ENCODE measurements at regions not wholly inside any gene's neighbourhood (a gene's known extent, or its start where the extent isn't known, plus 50 kb on each side); places are given as distances from the start of the nearest gene placed in this dataset.

DNA sequence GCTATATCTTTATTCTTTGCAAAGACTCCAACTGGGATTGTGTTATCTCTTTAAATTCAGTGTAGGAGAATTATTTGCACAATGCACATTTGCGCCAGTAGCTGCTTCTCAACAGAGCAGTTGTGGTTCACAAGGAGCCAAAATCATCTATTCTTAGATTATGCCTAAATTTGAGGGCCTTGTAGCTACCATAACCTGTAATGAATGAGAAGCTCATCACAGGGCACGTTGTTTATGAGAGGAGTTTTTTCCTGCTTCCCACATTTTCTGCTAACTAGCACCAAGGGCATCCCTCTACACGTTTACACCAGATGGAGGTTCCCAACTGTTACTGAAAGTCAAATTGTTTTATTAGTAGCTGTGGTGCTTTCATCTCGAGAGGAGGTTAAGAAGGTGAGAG is 322.4 kb downstream of the TMEM161B start:
- Mint-ChIP-seq H3K4me3 (no peak overlapping the region), H3K27ac (no peak overlapping the region), H3K27me3 (no peaks in the 10 kb centered on the region), H3K9me3 (peaks cover 0 to 3% (median 0%) of the 10 kb centered on the region in 7 donors), H3K4me1 (no peaks in the 10 kb centered on the region), H3K36me3 (no peaks in the 10 kb centered on the region)
- ATAC-seq (ENCODE audit: low read depth in 2 of 2) (no peak), DNase-seq (no peak)
- Histone ChIP-seq H3K27me3 (ENCODE audit: control insufficient read depth, insufficient read depth, low read length) (no peaks in the 10 kb centered on the region), H3K4me3 (ENCODE audit: low read depth, low read length) (no peak overlapping the region), H3K9me3 (ENCODE audit: control insufficient read depth in 2 of 2, low read length in 2 of 2) (no peaks in the 10 kb centered on the region), H3K36me3 (ENCODE audit: control insufficient read depth, insufficient read depth, low read length) (no peaks in the 10 kb centered on the region), H3K27ac (ENCODE audit: insufficient read depth, low read length, poor library complexity, severe bottlenecking) (no peak overlapping the region), H3K4me1 (ENCODE audit: control insufficient read depth, insufficient read depth, low read length, poor library complexity, severe bottlenecking) (no peaks in the 10 kb centered on the region)

DNA sequence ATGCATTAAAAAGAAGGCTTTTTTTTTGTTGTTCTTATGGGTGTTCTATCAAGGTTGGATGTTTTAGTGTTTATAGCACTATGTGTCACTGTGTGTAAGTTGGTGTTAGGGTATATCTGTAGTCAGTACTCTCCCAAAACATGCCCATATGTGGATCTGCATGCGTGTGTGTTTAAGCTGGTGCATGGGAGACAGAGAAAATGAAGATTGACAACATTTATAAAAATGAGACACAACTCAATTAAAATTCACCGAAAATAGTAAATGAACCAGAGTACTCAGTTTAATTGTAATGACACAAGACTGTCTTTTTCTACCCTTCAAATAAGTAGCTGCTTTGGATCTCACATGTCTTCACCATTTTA is 323.4 kb downstream of the TMEM161B start:
- no peaks in the 10 kb centered on the region for H3K36me3 ChIP-seq (ENCODE audit: control insufficient read depth, insufficient read depth, low read length)
- no peaks in the 10 kb centered on the region for H3K27me3 ChIP-seq (ENCODE audit: control insufficient read depth, insufficient read depth, low read length)
- H3K27me3 Mint-ChIP-seq = no peaks in the 10 kb centered on the region
- ATAC-seq (ENCODE audit: low read depth in 2 of 2) = no peak
- H3K27ac ChIP-seq (ENCODE audit: insufficient read depth, low read length, poor library complexity, severe bottlenecking) = no peak overlapping the region
- no peaks in the 10 kb centered on the region for H3K9me3 ChIP-seq (ENCODE audit: control insufficient read depth in 2 of 2, low read length in 2 of 2)
- no peak overlapping the region for H3K4me3 ChIP-seq (ENCODE audit: low read depth, low read length)
- H3K9me3 Mint-ChIP-seq = peaks cover 0 to 4% (median 2%) of the 10 kb centered on the region in 7 donors
- H3K4me1 ChIP-seq (ENCODE audit: control insufficient read depth, insufficient read depth, low read length, poor library complexity, severe bottlenecking) = no peaks in the 10 kb centered on the region
- no peak for DNase-seq
- no peak overlapping the region for H3K27ac Mint-ChIP-seq
- no peak overlapping the region for H3K4me3 Mint-ChIP-seq
- no peaks in the 10 kb centered on the region for H3K4me1 Mint-ChIP-seq
- no peaks in the 10 kb centered on the region for H3K36me3 Mint-ChIP-seq

DNA sequence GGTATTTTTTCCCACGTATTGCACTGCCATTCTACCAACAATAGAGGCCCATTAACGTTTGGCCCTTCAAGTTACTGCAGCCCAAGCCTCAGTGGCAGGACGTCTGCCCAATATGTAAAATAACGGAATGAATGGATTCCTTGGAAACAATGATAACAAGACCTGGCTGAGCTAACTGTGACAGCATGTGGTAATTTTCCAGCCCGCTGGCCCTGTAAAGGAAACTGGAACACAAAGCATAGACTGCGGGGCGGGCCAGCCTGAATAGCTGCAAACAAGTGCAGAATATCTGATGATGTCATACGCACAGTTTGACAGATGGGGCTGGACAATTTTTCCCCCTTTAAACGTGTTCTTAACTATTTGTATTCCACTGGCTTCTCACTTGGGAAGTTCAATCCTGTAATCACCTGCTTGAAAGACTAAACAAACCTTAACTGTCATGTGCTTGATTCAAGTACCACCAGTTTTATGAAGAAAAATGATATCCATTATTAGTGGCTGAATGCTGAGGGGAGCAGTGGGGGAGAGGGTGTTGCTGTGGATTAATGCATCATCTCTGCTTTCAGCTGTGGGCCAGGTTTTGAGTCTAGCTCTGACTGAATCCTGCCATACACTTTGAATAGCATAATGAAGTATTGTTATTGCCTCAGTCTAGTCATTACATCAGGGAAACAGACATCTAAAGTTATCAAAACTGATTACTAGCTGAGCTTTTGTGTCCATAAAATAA is 323.9 kb downstream of the TMEM161B start:
- no peaks in the 10 kb centered on the region for H3K27me3 ChIP-seq (ENCODE audit: control insufficient read depth, insufficient read depth, low read length)
- no peak overlapping the region for H3K4me3 Mint-ChIP-seq
- no peak for ATAC-seq (ENCODE audit: low read depth in 2 of 2)
- H3K27ac Mint-ChIP-seq = no peak overlapping the region
- H3K9me3 Mint-ChIP-seq = peaks cover 0 to 5% (median 2%) of the 10 kb centered on the region in 7 donors
- H3K27me3 Mint-ChIP-seq = no peaks in the 10 kb centered on the region
- no peaks in the 10 kb centered on the region for H3K4me1 Mint-ChIP-seq
- DNase-seq = no peak
- H3K4me1 ChIP-seq (ENCODE audit: control insufficient read depth, insufficient read depth, low read length, poor library complexity, severe bottlenecking) = no peaks in the 10 kb centered on the region
- no peaks in the 10 kb centered on the region for H3K36me3 Mint-ChIP-seq
- no peak overlapping the region for H3K4me3 ChIP-seq (ENCODE audit: low read depth, low read length)
- no peaks in the 10 kb centered on the region for H3K9me3 ChIP-seq (ENCODE audit: control insufficient read depth in 2 of 2, low read length in 2 of 2)
- H3K27ac ChIP-seq (ENCODE audit: insufficient read depth, low read length, poor library complexity, severe bottlenecking) = no peak overlapping the region
- H3K36me3 ChIP-seq (ENCODE audit: control insufficient read depth, insufficient read depth, low read length) = no peaks in the 10 kb centered on the region

DNA sequence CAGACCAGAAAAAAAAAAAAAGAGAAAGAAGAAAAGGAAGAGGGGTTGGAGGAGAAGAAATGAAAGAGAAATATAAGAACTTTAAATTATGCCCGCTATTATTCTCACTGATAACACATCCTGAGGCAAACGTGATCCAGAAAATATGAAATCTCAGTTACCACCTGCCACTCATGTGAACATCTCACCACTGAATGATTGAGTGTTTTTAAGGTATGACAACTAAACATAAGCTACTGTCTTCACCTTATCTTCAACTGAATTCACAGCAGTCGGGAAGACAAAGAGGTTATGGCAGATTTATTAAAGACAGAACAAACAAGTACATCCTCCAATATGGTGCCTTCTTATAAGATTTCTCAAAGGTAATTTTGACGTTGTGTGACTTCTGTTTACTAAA is 327.9 kb downstream of the TMEM161B start:
- no peaks in the 10 kb centered on the region for H3K27me3 ChIP-seq (ENCODE audit: control insufficient read depth, insufficient read depth, low read length)
- Mint-ChIP-seq H3K9me3 (peaks cover 0 to 9% (median 2%) of the 10 kb centered on the region in 7 donors), H3K36me3 (no peaks in the 10 kb centered on the region), H3K4me3 (no peak overlapping the region), H3K27me3 (peaks cover 4% of the 10 kb centered on the region), H3K27ac (no peak overlapping the region), H3K4me1 (no peaks in the 10 kb centered on the region)
- ATAC-seq (ENCODE audit: low read depth in 2 of 2) (no peak), DNase-seq (no peak)
- no peaks in the 10 kb centered on the region for H3K36me3 ChIP-seq (ENCODE audit: control insufficient read depth, insufficient read depth, low read length)
- H3K4me1 ChIP-seq (ENCODE audit: control insufficient read depth, insufficient read depth, low read length, poor library complexity, severe bottlenecking) = no peaks in the 10 kb centered on the region
- H3K27ac ChIP-seq (ENCODE audit: insufficient read depth, low read length, poor library complexity, severe bottlenecking) = no peak overlapping the region
- no peak overlapping the region for H3K4me3 ChIP-seq (ENCODE audit: low read depth, low read length)
- no peaks in the 10 kb centered on the region for H3K9me3 ChIP-seq (ENCODE audit: control insufficient read depth in 2 of 2, low read length in 2 of 2)

DNA sequence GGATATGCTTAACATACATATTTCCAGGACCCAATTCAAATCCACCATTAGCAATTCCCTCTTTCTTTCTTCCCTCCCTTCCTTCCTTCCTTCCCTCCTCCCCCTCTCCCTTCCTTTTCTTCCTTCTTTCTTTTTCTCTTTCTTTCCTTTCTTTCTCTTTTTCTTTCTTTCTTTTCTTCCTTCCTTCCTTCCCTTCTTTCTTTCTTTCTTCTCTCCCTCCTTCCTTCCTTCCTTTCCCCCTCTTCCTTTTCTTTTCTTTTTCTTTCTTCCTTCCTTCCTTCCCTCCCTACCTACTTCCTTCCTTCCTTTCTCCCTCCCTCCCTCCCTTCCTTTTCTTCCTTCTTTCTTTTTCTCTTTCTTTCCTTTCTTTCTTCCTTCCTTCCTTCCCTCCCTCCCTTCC is 332.0 kb downstream of the TMEM161B start:
- Mint-ChIP-seq H3K9me3 (peaks cover 0 to 13% (median 2%) of the 10 kb centered on the region in 7 donors), H3K27ac (no peak overlapping the region), H3K27me3 (peaks cover 4% of the 10 kb centered on the region), H3K36me3 (no peaks in the 10 kb centered on the region), H3K4me1 (no peaks in the 10 kb centered on the region), H3K4me3 (no peak overlapping the region)
- H3K4me3 ChIP-seq (ENCODE audit: low read depth, low read length) = no peak overlapping the region
- H3K9me3 ChIP-seq (ENCODE audit: control insufficient read depth in 2 of 2, low read length in 2 of 2) = no peaks in the 10 kb centered on the region
- H3K27me3 ChIP-seq (ENCODE audit: control insufficient read depth, insufficient read depth, low read length) = no peaks in the 10 kb centered on the region
- DNase-seq = no peak
- no peak for ATAC-seq (ENCODE audit: low read depth in 2 of 2)
- H3K27ac ChIP-seq (ENCODE audit: insufficient read depth, low read length, poor library complexity, severe bottlenecking) = no peak overlapping the region
- no peaks in the 10 kb centered on the region for H3K4me1 ChIP-seq (ENCODE audit: control insufficient read depth, insufficient read depth, low read length, poor library complexity, severe bottlenecking)
- H3K36me3 ChIP-seq (ENCODE audit: control insufficient read depth, insufficient read depth, low read length) = no peaks in the 10 kb centered on the region

DNA sequence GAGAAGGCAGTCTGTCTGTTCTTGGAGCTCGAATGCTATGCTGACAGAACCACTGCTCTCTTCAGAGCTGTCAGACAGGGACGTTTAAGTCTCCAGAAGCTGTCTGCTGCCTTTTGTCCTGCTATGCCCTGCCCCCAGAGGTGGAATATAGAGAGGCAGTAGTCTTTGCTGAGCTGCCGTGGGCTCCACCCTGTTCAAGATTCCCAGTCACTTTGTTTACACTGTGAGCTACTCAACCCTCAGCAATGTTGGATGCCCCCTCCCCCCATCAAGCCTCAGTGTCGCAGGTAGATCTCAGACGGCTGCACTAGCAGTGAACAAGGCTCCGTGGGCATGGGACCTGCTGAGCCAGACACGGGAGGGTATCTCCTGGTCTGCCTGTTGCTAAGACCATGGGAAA is 344.2 kb downstream of the TMEM161B start:
- Histone ChIP-seq H3K9me3 (ENCODE audit: control insufficient read depth in 2 of 2, low read length in 2 of 2) (no peaks in the 10 kb centered on the region), H3K4me3 (ENCODE audit: low read depth, low read length) (no peak overlapping the region), H3K36me3 (ENCODE audit: control insufficient read depth, insufficient read depth, low read length) (no peaks in the 10 kb centered on the region), H3K4me1 (ENCODE audit: control insufficient read depth, insufficient read depth, low read length, poor library complexity, severe bottlenecking) (no peaks in the 10 kb centered on the region), H3K27ac (ENCODE audit: insufficient read depth, low read length, poor library complexity, severe bottlenecking) (no peak overlapping the region), H3K27me3 (ENCODE audit: control insufficient read depth, insufficient read depth, low read length) (no peaks in the 10 kb centered on the region)
- no peak overlapping the region for H3K4me3 Mint-ChIP-seq
- no peaks in the 10 kb centered on the region for H3K36me3 Mint-ChIP-seq
- H3K27me3 Mint-ChIP-seq = no peaks in the 10 kb centered on the region
- no peak overlapping the region for H3K27ac Mint-ChIP-seq
- H3K4me1 Mint-ChIP-seq = no peaks in the 10 kb centered on the region
- peaks cover 0 to 9% (median 4%) of the 10 kb centered on the region in 7 donors for H3K9me3 Mint-ChIP-seq
- DNase-seq = no peak
- no peak for ATAC-seq (ENCODE audit: low read depth in 2 of 2)

DNA sequence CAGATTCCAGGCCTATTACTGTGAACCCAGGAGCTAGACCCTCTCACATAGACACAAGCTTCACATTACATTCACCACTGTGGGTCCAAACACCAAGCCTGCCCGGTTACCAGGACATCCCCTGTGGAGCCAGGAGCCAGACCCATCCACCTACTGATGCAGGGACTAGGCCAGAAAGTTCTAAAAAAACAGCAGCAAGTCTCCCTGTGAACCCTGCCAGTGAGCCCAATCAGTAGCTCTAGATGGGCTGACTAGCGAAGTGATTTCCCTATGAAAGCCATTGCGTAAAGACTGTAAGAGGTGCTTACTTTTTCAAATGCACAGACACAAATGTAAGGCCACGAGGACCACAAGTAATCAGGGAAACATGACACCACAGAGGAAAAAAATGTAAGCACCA is 352.3 kb downstream of the TMEM161B start:
- no peaks in the 10 kb centered on the region for H3K36me3 Mint-ChIP-seq
- H3K4me1 ChIP-seq (ENCODE audit: control insufficient read depth, insufficient read depth, low read length, poor library complexity, severe bottlenecking) = no peaks in the 10 kb centered on the region
- ATAC-seq (ENCODE audit: low read depth in 2 of 2) (no peak), DNase-seq (no peak)
- no peak overlapping the region for H3K4me3 ChIP-seq (ENCODE audit: low read depth, low read length)
- H3K36me3 ChIP-seq (ENCODE audit: control insufficient read depth, insufficient read depth, low read length) = no peaks in the 10 kb centered on the region
- no peak overlapping the region for H3K4me3 Mint-ChIP-seq
- no peak overlapping the region for H3K27ac ChIP-seq (ENCODE audit: insufficient read depth, low read length, poor library complexity, severe bottlenecking)
- peaks cover 0 to 9% (median 8%) of the 10 kb centered on the region in 7 donors for H3K9me3 Mint-ChIP-seq
- no peaks in the 10 kb centered on the region for H3K27me3 ChIP-seq (ENCODE audit: control insufficient read depth, insufficient read depth, low read length)
- no peaks in the 10 kb centered on the region for H3K27me3 Mint-ChIP-seq
- H3K27ac Mint-ChIP-seq = no peak overlapping the region
- no peaks in the 10 kb centered on the region for H3K4me1 Mint-ChIP-seq
- H3K9me3 ChIP-seq (ENCODE audit: control insufficient read depth in 2 of 2, low read length in 2 of 2) = no peaks in the 10 kb centered on the region

DNA sequence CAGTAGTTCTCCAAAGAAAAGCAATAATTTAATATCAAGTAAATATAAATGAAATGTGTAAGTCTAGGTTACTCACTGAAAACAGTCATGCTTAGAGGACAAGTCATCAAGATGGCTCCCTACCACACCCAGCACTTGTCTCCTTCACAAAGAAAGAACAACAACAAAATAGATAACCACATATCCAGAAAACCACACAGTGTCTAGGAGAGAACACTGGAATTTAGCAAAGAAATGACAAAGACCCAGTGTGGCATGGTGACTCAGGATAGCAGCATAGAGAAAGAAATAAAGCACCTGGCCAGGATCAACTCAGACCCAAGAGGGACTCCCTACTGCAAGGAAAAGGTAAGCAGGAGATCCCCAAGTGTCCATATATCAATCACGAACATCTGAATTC is 356.2 kb downstream of the TMEM161B start:
- Mint-ChIP-seq H3K4me1 (no peaks in the 10 kb centered on the region), H3K36me3 (no peaks in the 10 kb centered on the region), H3K27ac (no peak overlapping the region), H3K9me3 (peaks cover 0 to 8% (median 3%) of the 10 kb centered on the region in 7 donors), H3K27me3 (no peaks in the 10 kb centered on the region), H3K4me3 (no peak overlapping the region)
- Histone ChIP-seq H3K4me1 (ENCODE audit: control insufficient read depth, insufficient read depth, low read length, poor library complexity, severe bottlenecking) (no peaks in the 10 kb centered on the region), H3K27me3 (ENCODE audit: control insufficient read depth, insufficient read depth, low read length) (no peaks in the 10 kb centered on the region), H3K36me3 (ENCODE audit: control insufficient read depth, insufficient read depth, low read length) (no peaks in the 10 kb centered on the region), H3K9me3 (ENCODE audit: control insufficient read depth in 2 of 2, low read length in 2 of 2) (no peaks in the 10 kb centered on the region), H3K4me3 (ENCODE audit: low read depth, low read length) (no peak overlapping the region), H3K27ac (ENCODE audit: insufficient read depth, low read length, poor library complexity, severe bottlenecking) (no peak overlapping the region)
- ATAC-seq (ENCODE audit: low read depth in 2 of 2) (no peak), DNase-seq (no peak)
